ENCODE measurements at regions not wholly inside any gene's neighbourhood (a gene's known extent, or its start where the extent isn't known, plus 50 kb on each side); places are given as distances from the start of the nearest gene placed in this dataset.

DNA sequence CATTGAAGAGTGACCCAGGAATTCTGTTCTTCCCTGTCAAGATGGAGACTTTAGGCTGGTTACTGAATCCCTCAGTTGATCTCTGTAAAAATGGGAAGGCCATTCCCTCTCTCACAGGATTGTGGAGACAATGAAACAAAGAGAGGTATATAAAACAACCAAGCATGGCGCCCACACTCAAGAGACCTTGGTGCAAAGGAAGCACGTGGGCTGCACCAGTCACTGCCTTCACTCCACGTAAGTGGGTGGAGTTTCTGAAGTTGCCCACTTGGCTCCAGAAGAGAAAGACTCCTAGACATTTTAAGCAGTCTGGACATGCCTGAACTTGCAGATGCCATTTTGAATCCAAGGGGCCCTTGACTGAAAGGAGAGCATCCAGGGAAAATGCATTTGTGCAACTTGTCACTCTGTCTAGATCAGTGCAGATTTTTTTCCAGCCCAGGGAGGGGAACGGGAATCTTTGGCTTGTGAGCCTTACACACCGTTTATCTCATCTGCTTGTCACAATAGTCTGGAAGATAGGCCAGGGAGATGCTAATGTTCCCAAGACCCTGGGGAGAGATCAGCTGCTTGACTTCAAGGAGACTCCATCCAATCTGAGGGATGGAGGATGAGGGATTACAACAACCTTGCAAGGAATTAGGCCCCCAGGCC, 96.9 kb upstream of the TBX3 start:
- Histone ChIP-seq H3K4me3 (ENCODE audit: low read depth in 1 of 3, low read length in 3 of 3) (no peak overlapping the region), H3K27me3 (ENCODE audit: control insufficient read depth in 4 of 4, insufficient read depth in 4 of 4, low read length in 3 of 4) (no peaks in the 10 kb centered on the region), H3K9me3 (ENCODE audit: control insufficient read depth in 4 of 4, low read length in 3 of 4) (no peaks in the 10 kb centered on the region), H3K27ac (ENCODE audit: low read depth in 1 of 2, low read length in 2 of 2) (no peak overlapping the region), H3K36me3 (ENCODE audit: control insufficient read depth in 4 of 4, insufficient read depth in 3 of 4, low read depth in 1 of 4, low read length in 3 of 4) (no peaks in the 10 kb centered on the region), H3K4me1 (ENCODE audit: control insufficient read depth in 4 of 4, insufficient read depth in 4 of 4, low read length in 3 of 4) (no peaks in the 10 kb centered on the region), H3K9ac (ENCODE audit: low read depth in 1 of 2, low read length in 2 of 2) (no peak overlapping the region)
- 88% methylated on average over 5 of the region's 5 CpGs for WGBS
- TF ChIP-seq YY1 (IDR thresholded peaks at IDR 0.05) (no peak), REST (IDR thresholded peaks at IDR 0.05) (no peak), RXRA (IDR thresholded peaks at IDR 0.05) (no peak), JUND (IDR thresholded peaks at IDR 0.05) (no peak)
- TF ChIP-seq, protein P1, sequence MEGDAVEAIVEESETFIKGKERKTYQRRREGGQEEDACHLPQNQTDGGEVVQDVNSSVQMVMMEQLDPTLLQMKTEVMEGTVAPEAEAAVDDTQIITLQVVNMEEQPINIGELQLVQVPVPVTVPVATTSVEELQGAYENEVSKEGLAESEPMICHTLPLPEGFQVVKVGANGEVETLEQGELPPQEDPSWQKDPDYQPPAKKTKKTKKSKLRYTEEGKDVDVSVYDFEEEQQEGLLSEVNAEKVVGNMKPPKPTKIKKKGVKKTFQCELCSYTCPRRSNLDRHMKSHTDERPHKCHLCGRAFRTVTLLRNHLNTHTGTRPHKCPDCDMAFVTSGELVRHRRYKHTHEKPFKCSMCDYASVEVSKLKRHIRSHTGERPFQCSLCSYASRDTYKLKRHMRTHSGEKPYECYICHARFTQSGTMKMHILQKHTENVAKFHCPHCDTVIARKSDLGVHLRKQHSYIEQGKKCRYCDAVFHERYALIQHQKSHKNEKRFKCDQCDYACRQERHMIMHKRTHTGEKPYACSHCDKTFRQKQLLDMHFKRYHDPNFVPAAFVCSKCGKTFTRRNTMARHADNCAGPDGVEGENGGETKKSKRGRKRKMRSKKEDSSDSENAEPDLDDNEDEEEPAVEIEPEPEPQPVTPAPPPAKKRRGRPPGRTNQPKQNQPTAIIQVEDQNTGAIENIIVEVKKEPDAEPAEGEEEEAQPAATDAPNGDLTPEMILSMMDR (IDR thresholded peaks at IDR 0.05; ENCODE audit: low read depth, low read length, missing input control): no peak
- no peak for DNase-seq (ENCODE audit: low spot score)

- H3K27ac ChIP-seq (ENCODE audit: low read depth in 1 of 2, low read length in 2 of 2): no peak overlapping the region
- TF ChIP-seq YY1 (IDR thresholded peaks at IDR 0.05): no peak
- TF ChIP-seq RAD21 (IDR thresholded peaks at IDR 0.05): no peak
- TF ChIP-seq, protein P2, sequence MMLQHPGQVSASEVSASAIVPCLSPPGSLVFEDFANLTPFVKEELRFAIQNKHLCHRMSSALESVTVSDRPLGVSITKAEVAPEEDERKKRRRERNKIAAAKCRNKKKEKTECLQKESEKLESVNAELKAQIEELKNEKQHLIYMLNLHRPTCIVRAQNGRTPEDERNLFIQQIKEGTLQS (IDR thresholded peaks at IDR 0.05): no peak
- no peak for TF ChIP-seq TAF1 (conservative IDR thresholded peaks at IDR 0.05)
- no peak for TF ChIP-seq GABPA (IDR thresholded peaks at IDR 0.05 in 1 of 2, conservative IDR thresholded peaks at IDR 0.05 in 1 of 2)
- no peak for TF ChIP-seq NR2F2 (IDR thresholded peaks at IDR 0.05)
- no peak for TF ChIP-seq FOXA1 (IDR thresholded peaks at IDR 0.05)
- TF ChIP-seq, protein P3, sequence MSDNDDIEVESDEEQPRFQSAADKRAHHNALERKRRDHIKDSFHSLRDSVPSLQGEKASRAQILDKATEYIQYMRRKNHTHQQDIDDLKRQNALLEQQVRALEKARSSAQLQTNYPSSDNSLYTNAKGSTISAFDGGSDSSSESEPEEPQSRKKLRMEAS (IDR thresholded peaks at IDR 0.05): no peak
- TF ChIP-seq, protein P1 (IDR thresholded peaks at IDR 0.05; ENCODE audit: low read depth, low read length, missing input control): no peak
- no peak for TF ChIP-seq SP1 (IDR thresholded peaks at IDR 0.05)
- TF ChIP-seq REST (IDR thresholded peaks at IDR 0.05): no peak
- no peak for TF ChIP-seq HNF4G (IDR thresholded peaks at IDR 0.05)
- no peak for TF ChIP-seq ZBTB33 (IDR thresholded peaks at IDR 0.05)
- TF ChIP-seq JUND (IDR thresholded peaks at IDR 0.05): no peak
- TF ChIP-seq EGR1 (IDR thresholded peaks at IDR 0.05; ENCODE audit: low read depth in 2 of 2): no peak
- no peak for TF ChIP-seq HNF4A (conservative IDR thresholded peaks at IDR 0.05)
- no peak for TF ChIP-seq RXRA (IDR thresholded peaks at IDR 0.05)
- no peak for TF ChIP-seq FOXA2 (IDR thresholded peaks at IDR 0.05)
Observed at GRCh38 chr12:114779647-114780046, 95.7 kb upstream of the TBX3 start.

More at GRCh38 chr12:114779647-114780046, 95.7 kb upstream of the TBX3 start:
- no peaks in the 10 kb centered on the region for H3K4me1 ChIP-seq (ENCODE audit: control insufficient read depth in 4 of 4, insufficient read depth in 4 of 4, low read length in 3 of 4)
- no peak overlapping the region for H3K4me3 ChIP-seq (ENCODE audit: low read depth in 1 of 3, low read length in 3 of 3)
- H3K9ac ChIP-seq (ENCODE audit: low read depth in 1 of 2, low read length in 2 of 2): no peak overlapping the region
- H3K36me3 ChIP-seq (ENCODE audit: control insufficient read depth in 4 of 4, insufficient read depth in 3 of 4, low read depth in 1 of 4, low read length in 3 of 4): no peaks in the 10 kb centered on the region
- no peaks in the 10 kb centered on the region for H3K9me3 ChIP-seq (ENCODE audit: control insufficient read depth in 4 of 4, low read length in 3 of 4)
- DNase-seq (ENCODE audit: low spot score): no peak
- no peaks in the 10 kb centered on the region for H3K27me3 ChIP-seq (ENCODE audit: control insufficient read depth in 4 of 4, insufficient read depth in 4 of 4, low read length in 3 of 4)

Measured in liver (tissue), 8 donors.